DND-41 (cell line): ENCODE measurements at regions not wholly inside any gene's neighbourhood (a gene's known extent, or its start where the extent isn't known, plus 50 kb on each side); places are given as distances from the start of the nearest gene placed in this dataset.

Source experiments
- EZH2 ChIP-seq: IDR thresholded peaks from 3 replicates; pipeline ENCODE4 v1.6.1; 2012; ENCODE audit warnings: borderline replicate concordance, low read depth, mild to moderate bottlenecking, moderate library complexity, low read length, inconsistent platforms; ENCODE audit not compliant: severe bottlenecking
- TF ChIP-seq, protein P1 (sequence below): IDR thresholded peaks from 2 replicates; pipeline ENCODE4 v1.5.1; 2012; ENCODE audit warnings: borderline replicate concordance, low read length, moderate library complexity, mild to moderate bottlenecking; ENCODE audit not compliant: poor library complexity, severe bottlenecking; ENCODE audit errors: extremely low read depth

DNA sequence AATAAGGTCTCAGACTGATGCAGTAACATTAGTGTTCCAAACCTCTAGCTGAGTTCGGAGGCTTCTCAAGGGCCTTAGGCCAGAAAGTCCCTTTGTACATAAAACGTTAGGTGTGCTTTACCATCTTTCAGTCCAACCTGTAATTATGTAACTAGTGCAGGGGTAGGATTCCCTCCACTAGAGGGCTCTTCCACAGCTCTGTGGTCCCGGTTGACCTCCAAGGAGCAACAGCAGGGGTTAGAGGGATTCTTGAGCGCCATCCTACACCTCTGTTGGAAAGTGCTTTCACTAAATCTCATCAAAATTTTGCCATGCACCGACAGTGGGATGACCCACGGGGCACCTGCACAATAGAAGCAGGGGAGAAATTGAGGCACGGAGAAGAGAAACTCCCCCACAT lies 155.8 kb upstream of the LRP1B start:
- TF ChIP-seq, protein P1, sequence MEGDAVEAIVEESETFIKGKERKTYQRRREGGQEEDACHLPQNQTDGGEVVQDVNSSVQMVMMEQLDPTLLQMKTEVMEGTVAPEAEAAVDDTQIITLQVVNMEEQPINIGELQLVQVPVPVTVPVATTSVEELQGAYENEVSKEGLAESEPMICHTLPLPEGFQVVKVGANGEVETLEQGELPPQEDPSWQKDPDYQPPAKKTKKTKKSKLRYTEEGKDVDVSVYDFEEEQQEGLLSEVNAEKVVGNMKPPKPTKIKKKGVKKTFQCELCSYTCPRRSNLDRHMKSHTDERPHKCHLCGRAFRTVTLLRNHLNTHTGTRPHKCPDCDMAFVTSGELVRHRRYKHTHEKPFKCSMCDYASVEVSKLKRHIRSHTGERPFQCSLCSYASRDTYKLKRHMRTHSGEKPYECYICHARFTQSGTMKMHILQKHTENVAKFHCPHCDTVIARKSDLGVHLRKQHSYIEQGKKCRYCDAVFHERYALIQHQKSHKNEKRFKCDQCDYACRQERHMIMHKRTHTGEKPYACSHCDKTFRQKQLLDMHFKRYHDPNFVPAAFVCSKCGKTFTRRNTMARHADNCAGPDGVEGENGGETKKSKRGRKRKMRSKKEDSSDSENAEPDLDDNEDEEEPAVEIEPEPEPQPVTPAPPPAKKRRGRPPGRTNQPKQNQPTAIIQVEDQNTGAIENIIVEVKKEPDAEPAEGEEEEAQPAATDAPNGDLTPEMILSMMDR = peak; percentile 50
- TF ChIP-seq EZH2 = no peak
